ENCODE measurements at regions not wholly inside any gene's neighbourhood (a gene's known extent, or its start where the extent isn't known, plus 50 kb on each side); places are given as distances from the start of the nearest gene placed in this dataset.

GRCh38 chrX:82127228-82128123 is 925.6 kb downstream of the SH3BGRL start:
- in situ Hi-C loops (cut with HindIII; ENCODE audit: low sequenced_read_pairs): no loop called here
- no peak for TF ChIP-seq CTCF (IDR thresholded peaks at IDR 0.05; ENCODE audit: low read depth, low read length)
- no peak for DNase-seq (ENCODE audit: low read depth, low spot score)
- H3K4me3 ChIP-seq (ENCODE audit: low read depth, low read length): no peak overlapping the region

- no peak for TF ChIP-seq CTCF (IDR thresholded peaks at IDR 0.05; ENCODE audit: low read depth, low read length)
- no peak overlapping the region for H3K4me3 ChIP-seq (ENCODE audit: low read depth, low read length)
- in situ Hi-C loops (cut with HindIII; ENCODE audit: low sequenced_read_pairs): no loop called here
- no peak for DNase-seq (ENCODE audit: low read depth, low spot score)
These were observed 932.5 kb downstream of the SH3BGRL start for GRCh38 chrX:82134378-82134777.

DNA sequence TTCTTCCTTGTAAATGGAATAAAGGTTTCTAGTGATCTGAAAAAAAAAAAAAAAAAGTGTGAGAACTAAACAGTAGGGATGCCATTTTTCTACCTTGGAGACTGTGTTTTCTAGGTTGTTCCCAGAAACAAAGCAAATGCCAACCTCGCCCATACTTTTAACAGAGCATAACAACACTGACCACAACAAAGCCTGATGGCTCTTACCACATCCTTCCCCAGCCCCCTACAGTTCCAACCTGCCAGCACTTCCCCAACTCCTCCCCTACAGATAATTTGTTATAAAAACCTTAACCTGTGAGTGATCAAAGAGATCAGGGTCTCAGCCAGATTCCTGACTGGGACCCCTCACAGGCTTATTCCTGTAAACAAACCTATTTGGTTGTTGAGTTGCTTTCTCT is 940.0 kb downstream of the SH3BGRL start:
- TF ChIP-seq CTCF (IDR thresholded peaks at IDR 0.05; ENCODE audit: low read depth, low read length): no peak
- H3K4me3 ChIP-seq (ENCODE audit: low read depth, low read length): no peak overlapping the region
- in situ Hi-C loops (cut with HindIII; ENCODE audit: low sequenced_read_pairs): no loop called here
- DNase-seq (ENCODE audit: low read depth, low spot score): no peak

GRCh38 chrX:82161195-82161594 is 959.3 kb downstream of the SH3BGRL start:
- in situ Hi-C loops (cut with HindIII; ENCODE audit: low sequenced_read_pairs): no loop called here
- H3K4me3 ChIP-seq (ENCODE audit: low read depth, low read length): no peak overlapping the region
- no peak for TF ChIP-seq CTCF (IDR thresholded peaks at IDR 0.05; ENCODE audit: low read depth, low read length)
- DNase-seq (ENCODE audit: low read depth, low spot score): no peak

GRCh38 chrX:82163701-82164100 is 961.8 kb downstream of the SH3BGRL start:
- no peak for DNase-seq (ENCODE audit: low read depth, low spot score)
- in situ Hi-C loops (cut with HindIII; ENCODE audit: low sequenced_read_pairs): no loop called here
- no peak overlapping the region for H3K4me3 ChIP-seq (ENCODE audit: low read depth, low read length)
- no peak for TF ChIP-seq CTCF (IDR thresholded peaks at IDR 0.05; ENCODE audit: low read depth, low read length)

DNA sequence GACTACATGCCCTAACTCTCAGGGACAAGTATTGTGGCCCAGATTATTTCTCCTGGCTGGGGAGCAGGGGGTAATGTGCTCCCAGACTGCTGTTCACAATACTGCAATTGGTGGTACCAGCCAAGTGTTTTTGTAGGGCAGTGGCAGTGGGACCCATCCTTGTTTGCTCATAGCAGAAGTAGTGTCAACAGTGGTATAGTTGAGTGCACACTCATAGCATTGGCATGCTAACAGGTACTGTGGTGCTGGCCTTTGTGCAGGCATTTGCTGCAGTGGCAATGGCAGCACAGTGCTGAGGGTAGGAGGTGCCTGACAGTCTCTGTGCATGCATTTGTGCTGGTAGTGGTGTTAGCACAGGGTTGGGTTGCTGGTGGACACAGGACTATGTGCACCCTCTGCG is 995.0 kb downstream of the SH3BGRL start:
- no peak for TF ChIP-seq CTCF (IDR thresholded peaks at IDR 0.05; ENCODE audit: low read depth, low read length)
- no peak for DNase-seq (ENCODE audit: low read depth, low spot score)
- in situ Hi-C loops (cut with HindIII; ENCODE audit: low sequenced_read_pairs): no loop called here
- no peak overlapping the region for H3K4me3 ChIP-seq (ENCODE audit: low read depth, low read length)

All from astrocyte of the spinal cord (primary cell).